NCI-H2107 treated with DMSO at 0.1 percent for 48 hours (cell line): ENCODE measurements at regions not wholly inside any gene's neighbourhood (a gene's known extent, or its start where the extent isn't known, plus 50 kb on each side); places are given as distances from the start of the nearest gene placed in this dataset.
"Not testable (repeated sequence)": the region's sequence is repeated elsewhere in the genome, so short reads cannot be mapped to it uniquely, and the experiment has no call there.

Experiments
- DNase-seq: peaks from one replicate; lab custom pipeline; 2025; ENCODE audit not compliant: unreplicated experiment; lab: John Stamatoyannopoulos, UW

DNA sequence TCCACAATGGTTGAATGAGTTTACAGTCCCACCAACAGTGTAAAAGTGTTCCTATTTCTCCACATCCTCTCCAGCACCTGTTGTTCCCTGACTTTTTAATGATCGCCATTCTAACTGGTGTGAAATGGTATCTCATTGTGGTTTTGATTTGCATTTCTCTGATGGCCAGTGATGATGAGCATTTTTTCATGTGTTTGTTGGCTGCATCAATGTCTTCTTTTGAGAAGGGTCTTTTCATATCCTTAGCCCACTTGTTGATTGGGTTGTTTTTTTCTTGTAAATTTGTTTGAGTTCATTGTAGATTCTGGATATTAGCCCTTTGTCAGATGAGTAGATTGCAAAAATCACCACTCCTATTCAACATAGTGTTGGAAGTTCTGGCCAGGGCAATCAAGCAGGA, 287.6 kb upstream of the RASGRP1 start:
- DNase-seq, result not testable (repeated sequence)

DNA sequence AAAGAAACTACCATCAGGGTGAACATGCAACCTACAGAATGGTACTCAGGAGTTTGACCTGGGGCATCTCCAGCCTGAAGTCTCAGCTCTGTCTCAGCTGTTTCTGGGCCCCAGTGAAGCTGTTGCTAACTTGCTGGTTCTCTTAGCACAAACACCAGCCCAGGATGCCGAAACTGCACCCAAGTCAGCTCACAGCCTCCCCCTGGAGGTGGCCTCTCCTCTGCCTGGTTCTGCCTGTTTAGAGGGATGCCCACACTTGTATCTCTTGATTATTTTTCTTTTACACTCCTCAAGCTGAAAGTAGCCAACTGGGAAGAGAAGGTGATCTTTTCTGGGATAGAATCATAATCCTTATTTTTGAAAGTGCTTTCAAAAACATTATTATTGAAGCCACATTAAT, 289.0 kb upstream of the RASGRP1 start:
- no peak for DNase-seq

DNA sequence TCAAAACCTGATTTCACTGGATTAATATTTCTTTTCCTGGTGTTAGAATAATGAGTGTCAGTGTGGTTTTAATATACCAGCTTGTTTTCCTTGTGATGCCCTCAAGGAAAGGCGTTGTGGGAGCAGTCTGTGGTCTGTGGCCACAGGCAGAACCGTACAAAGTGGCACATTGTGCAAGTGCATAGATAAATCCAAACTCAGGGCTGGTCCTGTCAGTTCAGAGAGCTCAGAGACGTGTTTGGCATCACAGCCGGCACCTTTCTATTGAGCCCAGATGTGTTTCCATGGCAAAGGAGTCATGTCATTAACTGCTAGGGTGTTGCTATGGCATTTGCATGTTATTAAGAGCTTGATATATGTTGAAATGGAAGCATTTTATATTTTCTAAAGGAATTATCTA, 289.9 kb upstream of the RASGRP1 start:
- no peak for DNase-seq

DNA sequence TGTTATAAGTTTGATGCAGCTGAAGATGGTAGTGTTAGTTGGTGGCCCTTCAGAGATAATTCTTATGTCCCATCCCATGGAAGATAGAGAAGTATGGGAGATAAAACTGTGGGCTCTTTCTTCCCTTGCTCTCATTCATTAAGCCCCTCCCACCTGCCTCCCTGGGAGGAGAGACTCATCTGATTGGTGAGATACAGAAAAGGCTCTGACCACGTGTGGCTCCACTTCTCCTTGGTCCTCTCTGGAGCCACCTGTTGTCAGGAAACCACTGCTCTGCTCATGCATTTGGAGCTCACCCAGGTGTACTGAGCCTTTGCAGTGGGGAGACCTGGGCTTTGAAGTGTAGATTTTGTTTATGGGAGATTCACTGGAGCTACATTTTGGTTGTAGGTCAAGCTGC, 293.2 kb upstream of the RASGRP1 start:
- no peak for DNase-seq

DNA sequence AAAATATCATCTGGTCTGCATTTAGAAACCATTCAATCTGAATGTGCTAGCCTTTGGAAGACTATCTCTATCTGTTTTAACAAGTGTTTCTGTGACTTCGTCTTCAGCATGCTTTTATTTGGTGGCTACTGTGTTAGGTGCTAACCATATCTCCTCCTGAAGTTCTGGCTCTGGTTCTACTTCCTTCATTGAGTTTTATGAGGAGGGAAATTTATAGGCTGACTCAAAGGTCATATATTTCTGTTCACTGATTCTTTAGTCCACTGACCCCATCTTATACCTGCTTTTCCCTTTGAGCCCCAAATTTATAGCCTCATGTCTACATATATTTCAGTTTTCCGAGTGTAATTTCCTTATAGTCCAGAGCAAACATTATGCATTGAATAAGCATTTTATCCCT, 295.0 kb upstream of the RASGRP1 start:
- DNase-seq, result no peak

DNA sequence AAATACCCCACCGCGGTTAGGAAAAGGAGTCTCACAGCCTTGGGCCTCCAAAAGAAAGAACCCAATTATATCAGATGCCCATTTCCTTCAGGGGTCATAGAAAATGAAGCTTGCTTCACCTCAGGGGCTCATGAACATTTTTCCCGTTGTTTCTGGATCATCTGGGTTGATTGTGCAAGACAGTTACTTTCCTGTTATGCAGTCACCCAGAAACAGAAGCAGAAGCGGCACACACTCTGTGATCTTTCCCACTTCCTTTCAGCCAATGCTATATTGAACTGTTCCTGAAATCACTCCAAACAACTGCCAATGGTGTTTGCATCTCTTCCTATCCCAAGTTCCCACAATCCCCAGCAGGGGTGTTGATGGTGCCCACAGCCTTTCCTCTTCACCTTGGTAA, 295.6 kb upstream of the RASGRP1 start:
- no peak for DNase-seq

DNA sequence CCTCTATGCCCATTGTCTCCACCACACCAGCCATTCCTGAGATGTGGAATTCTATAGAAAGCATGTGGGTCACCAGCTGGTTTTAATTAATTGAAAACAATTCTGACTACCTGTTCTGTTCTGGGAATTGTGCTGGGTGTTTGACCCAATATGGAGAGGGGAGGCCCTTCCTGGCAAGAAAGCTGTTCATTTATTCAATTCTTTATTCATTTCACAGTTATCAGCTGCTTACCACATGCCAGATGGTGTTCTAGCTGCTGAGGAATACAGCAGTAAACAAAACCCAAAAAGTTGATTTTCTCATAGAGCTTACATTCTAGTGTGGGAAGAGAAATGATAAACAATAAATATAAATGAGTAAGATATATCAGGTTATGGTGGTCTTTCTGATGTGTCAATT, 296.1 kb upstream of the RASGRP1 start:
- DNase-seq, result no peak

DNA sequence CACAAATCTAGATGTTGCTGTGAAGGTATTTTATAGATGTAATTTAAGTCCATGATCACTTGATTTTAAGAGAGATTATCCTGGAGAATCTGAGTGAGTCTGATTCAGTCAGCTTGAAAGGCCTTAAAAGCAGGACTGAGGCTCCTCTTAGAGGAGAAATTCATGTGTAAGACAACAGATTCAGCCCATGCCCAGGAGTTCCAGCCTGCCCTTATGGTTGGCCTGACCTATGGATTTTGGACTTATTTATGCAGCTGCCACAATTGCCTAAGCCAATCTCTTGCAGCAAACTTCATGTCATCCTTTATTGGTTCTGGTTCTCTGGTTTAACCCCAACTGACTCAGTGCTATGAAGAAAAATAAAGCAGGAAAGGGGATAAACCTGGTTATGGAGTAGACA, 296.5 kb upstream of the RASGRP1 start:
- DNase-seq, result no peak

DNA sequence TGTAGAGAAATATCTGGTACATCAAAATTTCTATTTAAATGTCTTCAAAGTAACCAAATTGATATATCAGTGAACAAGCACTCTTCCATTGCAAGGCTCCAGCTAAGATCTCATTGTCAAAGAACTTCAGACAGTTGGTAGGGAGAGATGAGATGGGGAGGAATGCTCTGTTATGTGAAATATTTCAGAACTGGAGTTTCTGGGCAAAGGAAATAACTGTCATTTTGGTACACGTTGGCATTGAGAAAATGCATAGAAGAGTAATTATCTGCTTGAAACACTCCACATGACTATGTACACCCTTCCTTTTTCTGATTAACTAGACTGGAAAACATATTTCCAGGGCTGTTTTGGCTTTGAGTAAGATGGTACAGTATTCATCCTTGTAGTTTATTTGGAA, 297.5 kb upstream of the RASGRP1 start:
- no peak for DNase-seq

DNA sequence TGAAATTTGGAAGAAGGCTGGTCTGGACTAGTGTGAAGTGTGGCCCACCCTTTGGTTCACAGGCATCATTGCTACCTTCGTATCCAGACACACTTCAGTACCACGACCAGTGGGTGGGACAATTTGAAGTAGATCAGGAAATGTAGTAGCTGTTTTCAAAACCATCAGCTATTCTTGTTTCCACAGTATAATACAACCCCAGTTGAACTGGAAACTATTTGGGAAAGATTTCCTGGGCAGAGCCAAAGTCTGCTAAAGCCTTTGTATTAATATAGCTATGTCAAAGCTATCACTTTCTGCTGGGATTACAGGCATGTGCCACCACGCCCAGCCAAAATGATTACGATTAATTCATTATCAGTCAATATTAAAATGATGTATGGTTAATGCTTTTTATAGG, 298.8 kb upstream of the RASGRP1 start:
- DNase-seq, result no peak

DNA sequence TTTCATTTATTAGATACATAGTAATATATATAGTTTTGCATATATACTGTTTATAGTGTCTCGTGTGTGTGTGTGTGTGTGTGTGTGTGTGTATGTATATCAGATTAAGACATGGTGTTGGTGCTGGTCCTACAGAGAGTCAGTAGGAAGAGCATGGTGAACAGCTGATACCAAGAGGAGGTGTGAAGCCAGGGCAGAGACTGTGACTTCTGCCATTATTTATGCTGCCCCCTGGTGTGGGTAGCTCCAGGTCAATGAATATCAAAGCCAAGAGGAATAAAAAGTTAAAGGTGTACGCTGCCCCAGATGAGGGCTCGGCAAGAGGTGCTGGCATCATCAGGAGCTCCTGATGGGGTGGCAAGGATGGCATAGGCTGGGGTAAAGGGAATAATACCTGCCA, 299.5 kb upstream of the RASGRP1 start:
- DNase-seq, result no peak

DNA sequence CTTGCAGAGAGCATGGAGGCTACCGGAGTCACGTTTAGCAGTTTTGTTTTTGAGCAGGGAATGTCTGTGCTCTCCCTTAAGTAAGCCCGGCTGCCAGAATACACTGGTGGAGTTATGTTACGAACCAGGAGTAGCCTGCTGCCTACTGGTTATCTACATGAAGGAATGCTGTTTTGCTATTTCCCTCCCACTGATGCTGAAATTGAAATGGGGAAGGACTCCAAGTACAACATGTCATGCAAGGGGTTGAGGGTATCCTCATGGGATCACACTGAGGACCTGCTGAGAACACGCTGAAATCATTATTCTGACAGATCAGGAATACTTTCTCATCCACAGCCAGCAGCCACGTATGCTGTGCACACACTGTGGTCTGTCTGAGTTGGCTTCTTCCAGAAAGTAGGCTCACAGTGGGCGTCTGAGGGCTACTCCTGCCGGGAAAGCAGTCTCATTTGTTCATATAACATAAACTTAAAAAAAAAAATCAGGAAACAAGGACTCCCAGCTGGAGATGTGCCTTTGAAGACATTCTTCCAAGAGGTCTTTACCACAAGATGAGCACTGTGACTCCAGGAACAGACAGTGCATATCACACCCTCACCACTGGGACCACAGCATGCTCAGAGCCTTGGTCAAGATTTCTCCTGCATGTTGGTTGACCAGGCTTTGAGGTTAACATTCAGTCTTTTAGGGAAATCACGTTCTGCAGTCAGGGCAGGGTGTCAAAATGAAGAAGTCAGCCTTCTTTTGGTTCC, 300.4 kb upstream of the RASGRP1 start:
- no peak for DNase-seq

DNA sequence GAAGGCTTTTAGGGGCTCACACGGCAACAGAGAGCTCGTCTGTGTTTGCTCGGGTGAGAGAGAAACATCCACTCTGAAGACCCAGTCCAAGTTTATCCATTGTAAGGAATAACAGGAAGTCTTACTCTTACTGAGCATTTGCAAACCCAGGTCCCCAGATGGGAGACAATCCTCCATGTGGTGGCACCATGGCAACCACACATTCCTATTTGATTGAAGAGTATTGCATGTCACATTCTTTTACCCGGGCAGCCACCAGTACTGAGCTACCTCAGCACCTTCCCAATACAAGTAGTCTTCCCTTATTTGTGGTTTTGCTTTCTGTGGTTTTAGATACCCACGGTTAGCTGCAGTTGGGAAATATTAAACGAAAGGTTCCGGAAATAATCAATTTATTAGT, 302.9 kb upstream of the RASGRP1 start:
- DNase-seq, result no peak

DNA sequence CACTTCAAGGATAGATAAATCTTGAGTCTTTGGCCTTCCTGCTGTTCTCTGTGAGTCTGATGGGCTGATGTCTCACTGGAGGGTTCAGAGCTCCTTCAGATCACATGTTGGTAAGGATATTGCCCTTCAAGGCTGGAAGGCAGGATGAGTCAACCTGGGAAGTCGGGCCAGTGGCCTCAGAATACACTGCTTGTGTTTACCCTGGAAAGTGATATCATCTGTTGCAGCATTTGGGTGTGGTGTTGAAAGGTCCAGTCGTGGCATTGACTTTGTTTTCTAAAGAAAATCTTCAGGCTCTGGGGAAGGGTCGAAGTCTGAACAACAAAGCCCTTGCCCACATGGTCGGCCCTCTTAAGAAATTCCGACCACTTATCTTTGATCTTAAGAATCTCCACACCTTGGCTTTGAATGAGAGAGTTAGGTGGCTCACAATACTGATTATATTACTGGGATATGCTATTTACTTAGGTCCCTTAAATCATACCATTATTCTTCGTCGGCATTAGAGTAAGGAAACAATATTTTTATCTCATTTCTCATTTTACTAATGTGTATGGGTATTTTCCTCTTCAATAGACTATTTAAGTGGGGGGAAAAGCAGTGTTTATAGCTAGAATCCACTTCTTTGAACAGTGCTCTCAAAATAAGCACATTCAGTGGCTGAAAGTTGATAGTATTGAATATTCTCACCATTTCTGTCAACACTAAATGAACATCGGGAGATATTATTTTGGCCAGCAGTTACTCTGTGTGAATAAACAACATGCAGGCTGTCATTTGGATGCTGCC, 303.9 kb upstream of the RASGRP1 start:
- no peak for DNase-seq

DNA sequence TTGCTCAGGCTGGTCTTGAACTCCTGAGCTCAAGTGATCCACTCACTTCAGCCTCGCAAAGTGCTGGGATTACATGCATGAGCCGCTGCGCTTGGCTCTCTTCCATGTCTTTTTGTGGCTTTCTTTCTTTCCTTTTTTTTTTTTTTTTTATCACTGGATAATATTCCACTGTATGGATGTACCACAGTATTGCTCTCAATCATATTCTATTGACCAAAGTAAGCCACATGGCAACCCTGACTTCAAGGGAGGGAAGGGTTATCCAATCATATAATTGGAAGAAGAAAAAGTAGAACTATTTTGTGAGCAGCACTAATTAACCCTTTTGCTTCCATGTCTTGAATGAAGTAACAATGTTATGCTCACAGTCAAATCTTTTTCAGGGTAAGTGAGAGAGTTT, 307.0 kb upstream of the RASGRP1 start:
- DNase-seq, result no peak

DNA sequence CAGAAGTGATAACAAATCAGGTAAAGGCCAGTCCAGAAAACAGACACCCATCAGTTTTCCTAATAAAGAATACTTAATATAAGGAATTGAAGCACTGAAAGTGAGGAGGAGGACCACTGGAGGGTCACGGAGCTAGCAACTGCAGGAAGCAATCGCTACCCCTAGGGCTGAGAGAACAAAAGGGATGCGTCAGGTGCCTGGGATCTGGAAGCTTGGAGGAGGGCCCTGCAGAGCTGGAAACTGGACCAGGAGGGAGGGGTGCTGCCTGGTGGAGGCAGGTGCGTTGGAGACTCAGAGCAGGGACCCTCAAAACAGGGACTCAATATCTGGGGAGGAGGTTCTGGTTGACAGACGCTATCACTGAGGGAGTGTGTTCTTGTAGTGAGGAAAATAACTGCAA, 308.1 kb upstream of the RASGRP1 start:
- no peak for DNase-seq

DNA sequence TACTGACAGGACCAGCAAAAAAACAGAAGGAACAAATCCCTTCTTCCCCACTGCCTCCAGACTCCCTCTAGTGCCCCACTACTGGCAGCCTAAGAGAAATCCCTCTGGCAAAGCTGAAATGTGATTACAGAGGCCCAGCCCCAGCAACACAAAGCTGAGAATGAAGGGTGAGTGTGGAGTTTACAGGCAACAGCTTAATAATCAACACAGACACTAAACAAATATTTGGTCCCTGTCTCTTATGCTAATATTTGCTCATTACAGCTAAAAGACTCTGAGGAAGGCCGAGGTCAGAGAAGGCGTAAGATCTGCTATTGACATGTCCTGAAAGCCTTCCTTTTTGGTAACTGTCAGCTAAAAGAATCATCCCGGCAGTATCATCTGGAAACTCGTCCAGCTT, 308.5 kb upstream of the RASGRP1 start:
- no peak for DNase-seq

DNA sequence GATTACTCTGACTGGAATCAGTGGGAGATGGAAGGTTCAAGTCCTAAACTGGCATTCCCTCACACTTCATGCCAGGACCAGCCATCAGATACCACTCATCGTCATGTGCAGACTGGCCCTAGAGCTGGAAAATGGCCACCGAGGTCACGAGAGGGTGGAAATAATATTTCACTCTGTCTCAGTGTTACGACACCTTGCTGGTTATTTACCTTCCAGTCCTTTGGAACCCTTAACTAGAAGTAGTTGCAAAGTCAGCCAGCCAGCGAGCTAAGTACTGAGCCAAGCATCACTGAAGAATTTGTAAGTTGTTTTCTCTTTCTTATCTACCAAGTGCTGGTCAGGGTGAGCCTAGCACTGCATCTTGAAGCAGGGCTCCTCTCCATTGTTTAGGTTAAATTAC, 309.9 kb upstream of the RASGRP1 start:
- DNase-seq, result no peak

DNA sequence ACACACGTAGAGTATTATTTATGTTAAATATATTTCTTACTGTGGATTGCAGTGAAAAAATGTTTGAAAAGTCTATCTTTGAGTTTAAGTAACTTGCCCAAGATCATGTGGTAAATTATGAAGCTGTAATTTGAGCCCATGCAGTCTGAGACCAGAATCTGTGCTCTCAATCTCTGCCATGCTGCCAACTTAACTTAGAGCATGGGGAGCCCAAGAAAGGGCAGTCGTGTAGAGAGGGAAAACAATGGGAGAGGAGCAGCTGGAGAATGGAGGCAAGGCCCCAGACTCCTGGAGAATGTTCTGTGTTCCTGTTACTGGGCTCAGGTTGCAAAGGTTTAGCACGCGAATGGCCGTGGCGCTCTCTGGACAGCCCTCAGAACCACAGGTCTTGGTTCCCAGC, 311.6 kb upstream of the RASGRP1 start:
- no peak for DNase-seq

DNA sequence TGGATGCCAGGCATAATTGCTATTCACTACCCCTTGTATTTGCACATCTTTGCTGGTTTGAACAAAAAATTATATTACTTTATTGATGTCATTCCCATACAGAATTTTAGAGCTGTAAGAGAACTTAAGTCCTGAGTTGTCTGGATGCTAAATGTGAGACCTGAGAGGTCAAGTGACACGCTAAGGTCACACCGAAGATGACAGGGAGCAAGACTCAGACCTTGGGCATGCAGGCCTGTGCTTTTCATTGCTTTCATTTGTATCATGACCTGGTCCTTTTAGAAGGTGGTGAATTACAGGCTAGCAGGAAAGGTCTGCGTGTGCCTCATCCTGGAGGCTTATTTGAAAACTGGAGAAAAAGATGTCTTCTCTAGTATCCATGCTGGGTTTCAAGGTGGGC, 312.0 kb upstream of the RASGRP1 start:
- DNase-seq, result no peak

DNA sequence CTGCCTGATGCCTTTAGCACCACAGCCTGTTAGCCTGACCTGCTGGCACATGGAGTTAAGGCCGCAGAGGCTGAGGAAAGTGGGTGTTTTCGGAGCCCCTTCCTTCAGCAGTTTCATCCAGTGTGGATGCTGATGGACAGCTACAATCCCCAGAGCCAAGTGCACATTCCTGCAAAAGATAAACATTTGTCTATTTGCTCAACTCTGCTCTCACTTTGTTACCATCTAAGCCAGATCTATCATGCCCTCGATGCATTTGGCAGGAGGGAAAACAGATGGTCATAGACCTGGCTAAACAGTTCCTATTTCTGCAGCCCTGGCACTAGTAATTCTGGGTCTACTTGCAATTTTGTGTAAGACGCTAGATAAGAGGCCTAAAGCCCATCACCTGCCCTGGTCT, 312.9 kb upstream of the RASGRP1 start:
- DNase-seq, result no peak

DNA sequence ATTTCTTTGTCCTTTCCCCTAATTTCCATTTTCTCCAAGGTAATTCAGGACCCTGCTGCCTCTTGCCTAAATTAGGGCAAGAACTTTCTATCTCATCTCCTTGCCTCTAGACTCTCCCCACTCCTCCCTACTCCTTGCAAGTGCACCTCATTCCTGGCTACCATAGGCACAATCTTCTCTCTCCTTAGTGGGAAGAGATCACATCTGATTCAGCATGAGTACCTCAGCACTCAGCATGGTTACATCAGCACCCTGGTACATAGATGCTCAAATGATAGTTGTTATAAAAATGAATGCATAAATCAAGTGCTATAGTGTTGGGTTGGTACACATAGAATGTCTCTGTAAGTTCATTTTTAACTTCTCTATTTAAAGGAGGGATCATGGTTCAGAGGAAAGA, 313.4 kb upstream of the RASGRP1 start:
- no peak for DNase-seq

DNA sequence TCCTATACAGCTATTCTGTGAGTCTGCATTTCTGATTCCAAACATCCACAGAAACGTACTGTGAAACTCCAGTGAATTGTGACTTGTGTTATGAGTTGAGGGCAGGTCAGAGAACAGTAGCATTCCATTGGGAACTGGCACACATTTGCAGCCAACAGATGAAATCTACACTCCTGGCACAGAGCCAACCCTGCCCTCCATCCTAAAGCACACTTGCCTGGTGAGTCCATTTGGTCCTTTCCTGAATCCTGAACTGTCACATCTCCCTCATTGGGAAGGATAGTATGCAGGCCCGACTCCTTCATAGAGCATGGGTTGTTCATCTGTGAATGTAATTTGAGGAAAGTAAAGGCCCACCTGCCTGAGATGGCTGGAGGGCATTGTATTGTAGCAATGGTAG, 314.3 kb upstream of the RASGRP1 start:
- DNase-seq, result no peak
